Heart left ventricle (tissue), 16 donors: ENCODE measurements at regions not wholly inside any gene's neighbourhood (a gene's known extent, or its start where the extent isn't known, plus 50 kb on each side); places are given as distances from the start of the nearest gene placed in this dataset.
"Not testable (repeated sequence)": the region's sequence is repeated elsewhere in the genome, so short reads cannot be mapped to it uniquely, and the experiment has no call there.

ENCODE experiments used
- ATAC-seq, 4 donors: fragments of 200-7000 bp; cut with Tn5 transposase; one replicate each; pipeline ENCODE4 v1.9.1; 2020 to 2022; ENCODE audit warnings: moderate library complexity in 4 of 4, mild to moderate bottlenecking in 3 of 4, moderate number of reproducible peaks in 1 of 4
- DNase-seq, 5 donors: peaks; one replicate each; pipeline ENCODE4 v3.0.0-alpha.2; 2020
- H3K27ac ChIP-seq, 12 donors: fragments of 200-600 bp; sonication (generic) in 4 of 12; one replicate each; pipeline versions ENCODE4 v1.5.0 to v1.8.0; 2016 to 2022; ENCODE audit warnings: mild to moderate bottlenecking in 2 of 12
- H3K27me3 ChIP-seq, 9 donors: fragments of 200-600 bp; sonication (generic) in 2 of 9; one replicate each; pipeline versions ENCODE4 v1.5.1 to v1.8.0; 2016 to 2022; ENCODE audit warnings: mild to moderate bottlenecking in 3 of 9
- H3K36me3 ChIP-seq, 9 donors: fragments of 200-600 bp; sonication (generic) in 2 of 9; one replicate each; pipeline versions ENCODE4 v1.5.0 to v1.8.0; 2018 to 2022; ENCODE audit warnings: mild to moderate bottlenecking in 2 of 9
- H3K4me1 ChIP-seq, 12 donors: fragments of 200-600 bp; sonication (generic) in 4 of 12; one replicate each; pipeline versions ENCODE4 v1.5.0 to v1.8.0; 2016 to 2022; ENCODE audit warnings: mild to moderate bottlenecking in 3 of 12
- H3K4me3 ChIP-seq, 12 donors: fragments of 200-600 bp; sonication (generic) in 4 of 12; one replicate each; pipeline versions ENCODE4 v1.5.0 to v1.8.0; 2017 to 2022; ENCODE audit warnings: mild to moderate bottlenecking in 9 of 12, moderate library complexity in 4 of 12
- H3K9me3 ChIP-seq, 12 donors: fragments of 200-600 bp; sonication (generic) in 4 of 12; one replicate each; pipeline versions ENCODE4 v1.5.0 to v1.8.0; 2016 to 2022; ENCODE audit warnings: mild to moderate bottlenecking in 1 of 12
- CTCF ChIP-seq, 12 donors: fragments of 200-600 bp; sonication (generic) in 4 of 12; IDR thresholded peaks; one replicate each; pipeline versions ENCODE4 v1.5.0 to v1.8.0; 2018 to 2022; ENCODE audit warnings: antibody characterized with exemption in 12 of 12, mild to moderate bottlenecking in 5 of 12
- POLR2A ChIP-seq, 2 donors: fragments of 450-650 bp; IDR thresholded peaks; one replicate each; pipeline ENCODE4 v1.6.1; 2017; ENCODE audit warnings: antibody characterized with exemption in 2 of 2, mild to moderate bottlenecking in 2 of 2, moderate library complexity in 2 of 2
- WGBS, 4 donors: extraction: QIAGEN DNeasy Blood & Tissue Kit in 2 of 4; methylation state at CpG; one replicate each; pipeline versions ENCODE4 v1.1.5 to v1.1.7; 2013 to 2018; 5-methylcytosine and 5-hydroxymethylcytosine counted together
- intact Hi-C, 10 donors: fragments of 100-400 bp; cut with DNase I; formaldehyde crosslinking; loops; one replicate each; pipeline versions ENCODE4 v1.11.1 to v1.14.2; 2022
- donor health status: ischemic (EF 13 %, LVEDD 7.1; RV severe dilation, severe dysfunction).
- donor health status: healthy with polysubstance abuse.
- donor health status: DM: no; HTN: yes; CAD: no.
- donor health status: DM: no; HTN: no; CAD: no.
- donor health status: ischemic (EF 25% LVEDD 6.9; RV normal size, moderate dysfunction).
- donor health status: ischemic (EF 25% LVEDD 5.7; RV mildly dilated, moderate dysfunction).
- donor health status: healthy.
- donor health status: DM: yes; HTN: yes; CAD: no.
- donor health status: ischemic (EF 35%, LVEDD 5.7; RV mildly dilated, moderate dysfunction).
- donor health status: nonischemic (EF 11% LVEDD 7.7; RV severe dilation, severe dysfunction).
- donor health status: DM: yes; HTN: yes; CAD: no.
- donor health status: PGD.
- donor health status: ischemic (EF 29% LVEDD 5.4; RV normal size, mild dysfunction).
- donor health status: nonischemic (EF 23%, LVEDD 6.1; RV moderate dilation, normal function).

GRCh38 chr9:101923451-101923850 is 185.0 kb upstream of the GRIN3A start:
- Histone ChIP-seq H3K36me3 (no peaks in the 10 kb centered on the region), H3K4me3 (no peak overlapping the region), H3K27ac (no peak overlapping the region), H3K4me1 (no peaks in the 10 kb centered on the region), H3K27me3 (no peaks in the 10 kb centered on the region), H3K9me3 (no peaks in the 10 kb centered on the region)
- 0 to 86% (median 62%) methylated on average over 1 of the region's 1 CpG for WGBS, 4 donors
- ATAC-seq (no peak), DNase-seq (no peak)
- intact Hi-C loops = no loop called here
- TF ChIP-seq CTCF (IDR thresholded peaks at IDR 0.05) (no peak), POLR2A (IDR thresholded peaks at IDR 0.05) (no peak)

- H3K9me3 ChIP-seq, intact Hi-C loops, H3K4me3 ChIP-seq, DNase-seq, H3K27me3 ChIP-seq, ATAC-seq, H3K4me1 ChIP-seq, H3K36me3 ChIP-seq, H3K27ac ChIP-seq: not testable (repeated sequence)
- WGBS, 4 donors = 46 to 88% (median 87%) methylated on average over 2 to 4 of the region's 4 CpGs
Measured at GRCh38 chr9:101916948-101917347, 178.5 kb upstream of the GRIN3A start.

GRCh38 chr9:101915482-101915881 is 177.0 kb upstream of the GRIN3A start:
- Histone ChIP-seq H3K36me3 (no peaks in the 10 kb centered on the region), H3K4me3 (no peak overlapping the region), H3K27ac (no peak overlapping the region), H3K4me1 (no peaks in the 10 kb centered on the region), H3K9me3 (no peaks in the 10 kb centered on the region), H3K27me3 (no peaks in the 10 kb centered on the region)
- 43 to 68% (median 59%) methylated on average over 1 of the region's 1 CpG for WGBS, 4 donors
- no peak for TF ChIP-seq POLR2A (IDR thresholded peaks at IDR 0.05)
- no peak for TF ChIP-seq CTCF (IDR thresholded peaks at IDR 0.05)
- intact Hi-C loops = no loop called here
- DNase-seq (no peak), ATAC-seq (no peak)

- intact Hi-C loops = no loop called here
Measured at GRCh38 chr9:101912698-101913097, 174.3 kb upstream of the GRIN3A start.

More at GRCh38 chr9:101912698-101913097, 174.3 kb upstream of the GRIN3A start:
- no peak for TF ChIP-seq POLR2A (IDR thresholded peaks at IDR 0.05)
- no peak for TF ChIP-seq CTCF (IDR thresholded peaks at IDR 0.05)
- H3K36me3 ChIP-seq = no peaks in the 10 kb centered on the region
- H3K9me3 ChIP-seq = peaks cover 0 to 16% (median 3%) of the 10 kb centered on the region in 12 donors
- no peak overlapping the region for H3K4me3 ChIP-seq
- H3K27me3 ChIP-seq = no peaks in the 10 kb centered on the region
- DNase-seq (no peak), ATAC-seq (no peak)
- no peaks in the 10 kb centered on the region for H3K4me1 ChIP-seq
- H3K27ac ChIP-seq = no peak overlapping the region
- 39 to 59% (median 50%) methylated on average over 1 of the region's 1 CpG for WGBS, 4 donors
